H1 (cell line): ENCODE measurements at regions not wholly inside any gene's neighbourhood (a gene's known extent, or its start where the extent isn't known, plus 50 kb on each side); places are given as distances from the start of the nearest gene placed in this dataset.

Experiments used
- CTCF ChIA-PET: fragments of 300-600 bp; sonication (Branson Sonifier 250); formaldehyde crosslinking; loops from one replicate; lab custom pipeline; 2021; ENCODE audit not compliant: partially characterized antibody; lab: Charles Lee
- POLR2A ChIA-PET: fragments of 300-600 bp; sonication (Branson Sonifier 250); formaldehyde crosslinking; loops from one replicate; lab custom pipeline; 2021; ENCODE audit warnings: inconsistent platforms; ENCODE audit not compliant: partially characterized antibody; lab: Charles Lee
- DNase-seq, 2 experiments: peaks; one replicate each; pipeline versions ENCODE4 v3.0.0 to v3.0.0-alpha.2; 2010 to 2022; ENCODE audit warnings: low spot score in 2 of 2, low read depth in 1 of 2, mixed read lengths in 1 of 2
- FAIRE-seq: peaks from 2 replicates; lab custom pipeline; 2011; peaks lifted over from hg19 to GRCh38; lab: Jason Lieb, UNC
- H2AFZ ChIP-seq: 2 replicates; pipeline ENCODE4 v1.8.1; 2012; ENCODE audit warnings: low read length, inconsistent platforms
- H2AK5ac ChIP-seq: 2 replicates; pipeline ENCODE4 v1.6.1; 2013; ENCODE audit warnings: low read depth, low read length
- H2BK120ac ChIP-seq: replicated peaks from 2 replicates; pipeline ENCODE3; 2013; ENCODE audit warnings: low read depth, low read length, inconsistent platforms
- H2BK12ac ChIP-seq: 2 replicates; pipeline ENCODE4 v1.6.1; 2013; ENCODE audit warnings: low read depth, low read length
- H2BK15ac ChIP-seq: 2 replicates; pipeline ENCODE4 v1.6.1; 2013; ENCODE audit warnings: low read length
- H2BK20ac ChIP-seq: 2 replicates; pipeline ENCODE4 v1.6.1; 2013; ENCODE audit warnings: low read length
- H2BK5ac ChIP-seq: 2 replicates; pipeline ENCODE4 v1.6.1; 2013; ENCODE audit warnings: low read depth, low read length
- H3K14ac ChIP-seq: 2 replicates; pipeline ENCODE4 v1.6.1; 2013; ENCODE audit warnings: inconsistent platforms; ENCODE audit not compliant: insufficient read length
- H3K18ac ChIP-seq: 2 replicates; pipeline ENCODE4 v1.6.1; 2013; ENCODE audit warnings: low read length; ENCODE audit errors: extremely low read depth
- H3K23ac ChIP-seq: 2 replicates; pipeline ENCODE4 v1.6.1; 2013; ENCODE audit warnings: inconsistent platforms; ENCODE audit not compliant: insufficient read length
- H3K23me2 ChIP-seq: 2 replicates; pipeline ENCODE4 v1.6.1; 2013; ENCODE audit warnings: low read depth, low read length
- H3K27ac ChIP-seq: 2 replicates; pipeline ENCODE4 v1.6.1; 2011; ENCODE audit warnings: low read depth, low read length, inconsistent platforms
- H3K27me3 ChIP-seq, 4 experiments: replicated peaks in 1 of 4; 1 replicate in 1 of 4; 2 replicates in 3 of 4; pipeline versions ENCODE4 v1.6.1 to v1.8.1; 2011 to 2013; ENCODE audit warnings: low read length in 3 of 4, mild to moderate bottlenecking in 3 of 4, inconsistent platforms in 2 of 4, mixed read lengths in 2 of 4, moderate library complexity in 1 of 4; ENCODE audit not compliant: control insufficient read depth in 3 of 4, insufficient read depth in 3 of 4; ENCODE audit errors: extremely low read depth in 1 of 4
- H3K36me3 ChIP-seq, 4 experiments: 2 replicates each; pipeline versions ENCODE4 v1.6.1 to v1.8.1; 2011 to 2013; ENCODE audit warnings: mild to moderate bottlenecking in 4 of 4, low read length in 3 of 4, moderate library complexity in 2 of 4, control low read depth in 1 of 4, inconsistent platforms in 1 of 4; ENCODE audit not compliant: insufficient read depth in 4 of 4, control insufficient read depth in 2 of 4
- H3K4ac ChIP-seq: replicated peaks from 2 replicates; pipeline ENCODE3; 2013; ENCODE audit warnings: low read length, low read depth, mixed read lengths, inconsistent platforms; ENCODE audit not compliant: insufficient read length
- H3K4me1 ChIP-seq, 4 experiments: replicated peaks in 1 of 4; 1 replicate in 1 of 4; 2 replicates in 3 of 4; pipeline versions ENCODE4 v1.6.1 to v1.8.1; 2011 to 2013; ENCODE audit warnings: low read length in 3 of 4, inconsistent platforms in 2 of 4, mixed read lengths in 1 of 4; ENCODE audit not compliant: insufficient read depth in 4 of 4, control insufficient read depth in 3 of 4
- H3K4me2 ChIP-seq, 2 experiments: 2 replicates each; pipeline versions ENCODE4 v1.6.1 to v1.8.1; 2011 to 2013; ENCODE audit warnings: low read depth in 2 of 2, low read length in 2 of 2, control low read depth in 1 of 2, inconsistent platforms in 1 of 2, mild to moderate bottlenecking in 1 of 2; ENCODE audit not compliant: insufficient read depth in 1 of 2
- H3K4me3 ChIP-seq, 4 experiments: fragments of 200-600, 300-600 bp in 1 of 4; sonication (generic), shearing (Covaris generic), sonication (Bioruptor Twin) in 1 of 4; 2 replicates each; pipeline versions ENCODE4 v1.5.1 to v1.8.1; 2011 to 2016; ENCODE audit warnings: low read length in 4 of 4, low read depth in 3 of 4, control low read depth in 2 of 4, inconsistent platforms in 2 of 4, mild to moderate bottlenecking in 2 of 4, mixed read lengths in 1 of 4, moderate library complexity in 1 of 4; ENCODE audit not compliant: insufficient read depth in 2 of 4; ENCODE audit errors: extremely low read depth in 1 of 4
- H3K56ac ChIP-seq: replicated peaks from 2 replicates; pipeline ENCODE3; 2013; ENCODE audit warnings: low read depth, mild to moderate bottlenecking, mixed read lengths, low read length, inconsistent platforms; ENCODE audit not compliant: insufficient read length
- H3K79me1 ChIP-seq: 2 replicates; pipeline ENCODE4 v1.6.1; 2013; ENCODE audit warnings: low read depth, low read length, control low read depth
- H3K79me2 ChIP-seq, 2 experiments: 2 replicates each; pipeline versions ENCODE4 v1.6.1 to v1.8.1; 2012 to 2013; ENCODE audit warnings: low read length in 2 of 2, mild to moderate bottlenecking in 2 of 2, inconsistent platforms in 1 of 2; ENCODE audit not compliant: insufficient read depth in 2 of 2, control insufficient read depth in 1 of 2
- H3K9ac ChIP-seq, 4 experiments: replicated peaks in 1 of 4; 1 replicate in 1 of 4; 2 replicates in 3 of 4; pipeline versions ENCODE4 v1.6.1 to v1.8.1; 2011 to 2013; ENCODE audit warnings: low read depth in 3 of 4, low read length in 3 of 4, control low read depth in 2 of 4, mild to moderate bottlenecking in 2 of 4, moderate library complexity in 2 of 4, inconsistent platforms in 1 of 4; ENCODE audit errors: extremely low read depth in 1 of 4
- H3K9me3 ChIP-seq, 2 experiments: 2 replicates each; pipeline versions ENCODE4 v1.6.1 to v1.8.1; 2012 to 2013; ENCODE audit warnings: mild to moderate bottlenecking in 2 of 2, moderate library complexity in 2 of 2, control low read depth in 1 of 2, inconsistent platforms in 1 of 2, low read depth in 1 of 2, low read length in 1 of 2, mixed read lengths in 1 of 2; ENCODE audit not compliant: insufficient read depth in 2 of 2
- H4K20me1 ChIP-seq, 2 experiments: replicated peaks in 1 of 2; 2 replicates each; pipeline versions ENCODE3 to v1.8.1; 2011 to 2013; ENCODE audit warnings: inconsistent platforms in 2 of 2, low read length in 2 of 2, mild to moderate bottlenecking in 1 of 2; ENCODE audit not compliant: insufficient read depth in 2 of 2, control insufficient read depth in 1 of 2
- H4K5ac ChIP-seq: 2 replicates; pipeline ENCODE4 v1.6.1; 2013; ENCODE audit warnings: low read length, low read depth, mixed read lengths, inconsistent platforms; ENCODE audit not compliant: insufficient read length
- H4K8ac ChIP-seq: 2 replicates; pipeline ENCODE4 v1.8.0; 2013; ENCODE audit warnings: mild to moderate bottlenecking, moderate library complexity, low read length, inconsistent platforms; ENCODE audit not compliant: insufficient read depth; ENCODE audit errors: extremely low read depth
- H4K91ac ChIP-seq: replicated peaks from 2 replicates; pipeline ENCODE3; 2013; ENCODE audit warnings: low read length, mixed read lengths, inconsistent platforms; ENCODE audit not compliant: insufficient read length
- BCL11A ChIP-seq, 2 experiments: IDR thresholded peaks; one replicate each; pipeline ENCODE4 v1.6.1; 2011; ENCODE audit warnings: low read depth in 2 of 2, low read length in 2 of 2, mild to moderate bottlenecking in 2 of 2
- EGR1 ChIP-seq: IDR thresholded peaks from 2 replicates; pipeline ENCODE4 v1.6.1; 2011; ENCODE audit warnings: low read depth, low read length, borderline replicate concordance
- EZH2 ChIP-seq: fragments of 200-600 bp; sonication (generic); IDR thresholded peaks from 2 replicates; pipeline ENCODE4 v1.7.1; 2012; ENCODE audit warnings: low read depth, mild to moderate bottlenecking, moderate library complexity, low read length, inconsistent platforms; ENCODE audit not compliant: severe bottlenecking
- GABPA ChIP-seq: IDR thresholded peaks from 2 replicates; pipeline ENCODE4 v1.6.1; 2011; ENCODE audit warnings: mild to moderate bottlenecking, low read length, moderate library complexity, borderline replicate concordance; ENCODE audit not compliant: insufficient read depth
- HDAC6 ChIP-seq: IDR thresholded peaks from one replicate; pipeline ENCODE4 v1.7.1; 2012; ENCODE audit warnings: low read depth, mild to moderate bottlenecking, inconsistent platforms, low read length, moderate library complexity
- KDM5A ChIP-seq: fragments of 200-600 bp; IDR thresholded peaks from 2 replicates; pipeline ENCODE4 v1.7.1; 2012; ENCODE audit warnings: mild to moderate bottlenecking, low read length, inconsistent platforms, mixed read lengths
- MAFK ChIP-seq: IDR thresholded peaks from 2 replicates; pipeline ENCODE4 v1.6.1; 2012; ENCODE audit warnings: low read depth, mild to moderate bottlenecking, improper control_type of control experiment, low read length
- POLR2AphosphoS5 ChIP-seq: IDR thresholded peaks from 2 replicates; pipeline ENCODE4 v1.6.1; 2011; ENCODE audit warnings: low read depth, low read length
- RBBP5 ChIP-seq: IDR thresholded peaks from 2 replicates; pipeline ENCODE4 v1.7.1; 2012; ENCODE audit warnings: low read depth, mild to moderate bottlenecking, inconsistent platforms, low read length, moderate library complexity, borderline replicate concordance
- TAF7 ChIP-seq: optimal IDR thresholded peaks from 2 replicates; pipeline ENCODE3; 2011; ENCODE audit warnings: low read depth, mild to moderate bottlenecking, inconsistent platforms, low read length, moderate library complexity, borderline replicate concordance
- TCF12 ChIP-seq: IDR thresholded peaks from 2 replicates; pipeline ENCODE4 v1.6.1; 2011; ENCODE audit warnings: low read depth, mild to moderate bottlenecking, low read length
- WGBS, 2 experiments: shearing (Covaris generic) in 1 of 2; methylation state at CpG; one replicate each; pipeline versions ENCODE4 v1.1.6 to v1.1.7; 2013 to 2015; ENCODE audit warnings: low lambda C conversion rate in 2 of 2, mixed read lengths in 2 of 2, inconsistent platforms in 1 of 2, low coverage in 1 of 2, missing lambda C conversion rate in 1 of 2; ENCODE audit not compliant: insufficient replicate concordance in 2 of 2, insufficient coverage in 1 of 2, insufficient read length in 1 of 2; ENCODE audit errors: extremely low coverage in 1 of 2, missing lambda C conversion rate in 1 of 2; 5-methylcytosine and 5-hydroxymethylcytosine counted together

- H2BK12ac ChIP-seq: no peak overlapping the region
- H2BK15ac ChIP-seq: no peak overlapping the region
- no peak overlapping the region for H3K56ac ChIP-seq
- no peak overlapping the region for H3K18ac ChIP-seq
- DNase-seq: no peak
- 91% methylated on average over 2 of the region's 2 CpGs; no CpG with 5 or more reads in 1 of the 2 experiments for WGBS, 2 experiments
- H3K27me3 ChIP-seq: no peaks in the 10 kb centered on the region
- no peak overlapping the region for H2BK5ac ChIP-seq
- H2BK120ac ChIP-seq: no peak overlapping the region
- FAIRE-seq: no peak
- H4K91ac ChIP-seq: no peak overlapping the region
- H3K4ac ChIP-seq: no peak overlapping the region
- peaks cover 3 to 11% (median 7%) of the 10 kb centered on the region in 4 experiments; a peak in 4 of 7 replicates for H3K4me1 ChIP-seq
- no peak overlapping the region for H4K5ac ChIP-seq
- H2AFZ ChIP-seq: no peak overlapping the region
- no peaks in the 10 kb centered on the region for H3K79me1 ChIP-seq
- no peaks in the 10 kb centered on the region for H4K20me1 ChIP-seq
- no peak overlapping the region for H3K4me2 ChIP-seq
- H3K27ac ChIP-seq: no peak overlapping the region
- ChIA-PET CTCF (interaction anchor here (0.6 to 4.1 kb wide), 19 partner anchors 9 to 471 kb away, joined by 3 to 61 read pairs (median 5); no protein-coding TSS in a partner anchor), POLR2A (interaction anchor here (0.6 to 1.1 kb wide), 2 partner anchors 14 to 140 kb away, joined by 3 to 5 read pairs; no protein-coding TSS in a partner anchor)
- no peak overlapping the region for H3K4me3 ChIP-seq
- H2BK20ac ChIP-seq: no peak overlapping the region
- no peak overlapping the region for H3K9ac ChIP-seq
- H3K23ac ChIP-seq: no peak overlapping the region
- H3K14ac ChIP-seq: no peak overlapping the region
- H3K9me3 ChIP-seq: no peaks in the 10 kb centered on the region
- H3K79me2 ChIP-seq: peaks cover 0 to 17% of the 10 kb centered on the region in 2 experiments; a peak in 2 of 4 replicates
- no peaks in the 10 kb centered on the region for H3K36me3 ChIP-seq
- H3K23me2 ChIP-seq: peaks cover 2% of the 10 kb centered on the region; the same call in 1 of the 2 replicates
- H4K8ac ChIP-seq: no peak overlapping the region
- no peak overlapping the region for H2AK5ac ChIP-seq
- TF ChIP-seq TCF12 (no peak), EGR1 (no peak), TAF7 (no peak), MAFK (no peak), BCL11A (IDR thresholded peaks at IDR 0.05; ENCODE audit: low read depth in 2 of 2, low read length in 2 of 2) (no peak), POLR2AphosphoS5 (no peak), EZH2 (no peak), HDAC6 (no peak), KDM5A (no peak), RBBP5 (no peak), GABPA (no peak)
These were observed 288.3 kb upstream of the MKLN1 start for GRCh38 chr7:131039355-131039762.
